Stimulated activated CD8-positive, alpha-beta memory T cell treated with anti-CD3 and anti-CD28 coated beads, Interleukin-4, amount 100 ng/mL, for 48 hours (primary cell): ENCODE measurements at regions not wholly inside any gene's neighbourhood (a gene's known extent, or its start where the extent isn't known, plus 50 kb on each side); places are given as distances from the start of the nearest gene placed in this dataset.

Experiments used
- DNase-seq: peaks from one replicate; pipeline ENCODE4 v3.0.0-alpha.2; 2020

GRCh38 chrX:4841216-4841745 lies 1127.8 kb upstream of the PRKX start:
- DNase-seq, result no peak

DNA sequence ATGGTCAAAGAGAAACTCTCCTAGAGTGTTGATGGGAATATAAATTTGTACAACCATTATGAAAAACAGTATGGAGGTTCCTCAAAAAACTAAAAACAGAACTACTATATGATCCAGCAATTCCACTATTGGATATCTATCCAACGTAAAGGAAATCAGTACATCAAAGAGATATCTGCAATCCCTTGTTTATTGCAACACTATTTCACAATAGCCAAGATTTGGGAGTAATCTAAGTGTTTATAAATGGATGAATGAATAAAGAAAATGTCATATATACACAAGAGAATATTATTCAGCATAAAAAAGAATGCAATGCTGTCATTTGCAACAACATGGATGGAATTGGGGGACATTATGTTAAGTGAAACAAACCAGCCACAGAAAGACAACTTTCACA lies 1118.1 kb upstream of the PRKX start:
- DNase-seq, result no peak

DNA sequence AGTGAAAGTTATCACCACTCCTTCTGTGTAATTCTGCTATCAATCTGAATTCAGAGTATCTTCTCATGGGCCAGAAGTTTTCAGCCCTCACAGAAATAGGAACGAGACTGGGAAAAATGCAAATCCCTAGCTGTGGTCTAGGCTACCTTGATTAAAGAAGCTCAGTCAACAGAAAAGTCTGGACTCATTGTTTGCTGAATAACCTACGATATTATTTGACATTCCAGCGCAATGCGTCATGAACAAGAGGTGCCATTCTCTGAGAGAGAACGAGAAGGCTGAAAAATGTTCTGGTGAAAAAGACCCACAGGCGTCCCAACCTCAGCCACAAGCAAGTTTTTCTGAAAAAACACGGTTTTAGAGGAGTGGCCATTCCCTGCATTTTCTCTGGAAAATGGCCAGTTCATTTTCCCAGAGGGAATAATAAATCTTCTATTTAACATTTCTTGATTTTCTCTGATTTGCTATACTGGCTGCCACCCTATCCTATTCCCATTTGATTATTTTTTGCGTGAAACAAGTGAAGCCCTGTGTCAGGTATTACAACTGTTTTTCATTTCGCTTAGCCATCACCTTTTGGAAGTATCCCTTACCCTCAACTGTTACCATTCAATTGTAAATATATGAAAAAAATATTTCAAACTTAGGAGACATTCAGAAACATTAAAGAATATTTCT lies 1117.6 kb upstream of the PRKX start:
- DNase-seq, result no peak

- DNase-seq, result no peak
These were observed 1112.1 kb upstream of the PRKX start for GRCh38 chrX:4825550-4825949.

DNA sequence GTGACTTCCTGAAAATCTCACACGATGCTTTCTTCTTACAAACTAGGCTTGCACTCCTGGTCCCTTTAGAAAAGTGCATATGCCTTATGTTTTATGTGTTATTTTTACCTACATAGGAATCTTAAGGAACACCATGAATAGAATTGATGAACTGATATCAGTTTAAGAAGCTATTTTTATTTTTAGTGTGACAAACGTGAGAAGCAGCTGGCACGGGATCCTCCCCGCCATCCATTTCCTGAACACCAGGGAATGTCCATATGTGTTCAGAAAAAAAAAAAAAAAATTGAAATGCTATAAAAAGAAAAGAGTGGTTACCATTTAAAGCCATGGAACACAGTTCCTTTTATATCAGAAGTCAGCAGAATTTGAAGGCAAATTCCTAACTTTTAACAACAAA lies 1096.1 kb upstream of the PRKX start:
- DNase-seq, result no peak

GRCh38 chrX:4805502-4805901 lies 1092.1 kb upstream of the PRKX start:
- no peak for DNase-seq

GRCh38 chrX:4800756-4801155 lies 1087.3 kb upstream of the PRKX start:
- no peak for DNase-seq

DNA sequence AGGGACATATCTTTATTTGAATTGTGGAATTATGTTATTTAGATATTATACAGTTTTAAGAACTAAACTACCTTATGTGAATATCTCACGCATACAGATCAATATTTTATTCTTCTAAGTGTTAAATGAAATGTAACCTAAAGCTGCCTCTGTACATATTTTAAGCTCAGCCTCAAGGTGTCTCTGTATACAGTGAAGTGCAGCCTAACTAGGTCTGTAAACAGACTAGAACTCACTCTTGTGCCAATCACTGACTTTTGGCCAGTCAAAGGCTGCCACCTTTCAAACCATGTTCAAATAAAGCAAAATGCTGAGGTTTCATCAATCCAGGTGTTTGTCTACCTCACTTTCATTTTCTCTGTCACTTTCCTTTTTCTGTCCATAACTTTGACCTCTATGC lies 1074.5 kb upstream of the PRKX start:
- DNase-seq, result no peak

GRCh38 chrX:4764888-4765287 lies 1051.4 kb upstream of the PRKX start:
- no peak for DNase-seq

DNA sequence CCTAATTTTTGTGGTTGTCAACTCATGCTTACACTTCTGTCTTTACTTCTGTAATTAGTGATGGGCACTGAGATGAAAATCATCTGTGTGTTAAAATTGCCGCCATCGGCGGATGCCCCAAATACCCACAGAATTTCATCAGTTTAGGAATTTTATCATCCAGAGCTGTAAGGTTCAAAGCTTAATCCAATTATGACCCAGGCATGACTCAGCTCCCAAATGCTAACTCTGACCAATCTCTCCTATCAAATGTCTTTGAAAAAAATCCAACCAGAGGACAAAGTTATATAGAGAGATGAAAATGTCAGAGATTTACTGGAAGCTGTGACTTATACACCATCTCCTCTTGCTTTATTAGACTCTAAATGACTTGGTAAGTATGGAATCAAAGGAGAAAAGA lies 1048.7 kb upstream of the PRKX start:
- no peak for DNase-seq

DNA sequence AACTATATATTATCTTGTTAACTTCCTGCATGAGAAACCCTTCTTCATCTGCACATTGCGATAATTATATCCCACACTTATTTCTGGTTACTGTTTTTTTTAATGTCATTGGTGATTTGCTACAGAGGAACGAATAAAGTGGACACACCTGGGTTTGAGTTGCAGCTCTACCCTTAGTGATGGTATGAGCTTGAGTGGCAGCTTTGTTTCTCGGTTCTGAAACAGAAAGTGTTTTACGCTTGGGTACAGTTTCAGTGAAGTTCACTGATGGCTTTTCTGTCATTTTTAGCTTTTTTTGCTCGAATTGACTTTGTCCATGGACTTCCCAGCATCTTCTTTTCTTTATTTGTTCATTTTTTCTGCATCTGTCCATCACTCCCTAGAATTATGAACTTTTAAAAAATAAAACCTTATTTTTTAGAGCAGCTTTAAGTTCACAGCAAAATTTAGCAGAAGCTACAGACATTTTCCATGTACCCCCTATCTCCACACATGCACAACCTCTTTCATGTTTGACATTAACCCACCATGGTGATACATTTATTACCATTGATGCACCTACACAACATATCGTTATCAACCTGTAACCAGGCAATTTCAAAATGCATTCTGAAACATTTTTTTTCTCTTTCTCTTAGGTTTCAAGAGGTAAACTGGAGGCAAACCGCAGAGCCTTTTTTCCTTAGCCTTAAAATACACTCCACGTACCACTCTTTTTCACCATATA lies 1041.6 kb upstream of the PRKX start:
- DNase-seq, result no peak

GRCh38 chrX:4741024-4741423 lies 1027.6 kb upstream of the PRKX start:
- no peak for DNase-seq

- DNase-seq, result no peak
These were observed 1021.9 kb upstream of the PRKX start for GRCh38 chrX:4735299-4735698.

- no peak for DNase-seq
These were observed 997.4 kb upstream of the PRKX start for GRCh38 chrX:4710618-4711433.

GRCh38 chrX:4708970-4709760 lies 995.7 kb upstream of the PRKX start:
- no peak for DNase-seq

- DNase-seq, result no peak
These were observed 993.5 kb upstream of the PRKX start for GRCh38 chrX:4706961-4707360.

DNA sequence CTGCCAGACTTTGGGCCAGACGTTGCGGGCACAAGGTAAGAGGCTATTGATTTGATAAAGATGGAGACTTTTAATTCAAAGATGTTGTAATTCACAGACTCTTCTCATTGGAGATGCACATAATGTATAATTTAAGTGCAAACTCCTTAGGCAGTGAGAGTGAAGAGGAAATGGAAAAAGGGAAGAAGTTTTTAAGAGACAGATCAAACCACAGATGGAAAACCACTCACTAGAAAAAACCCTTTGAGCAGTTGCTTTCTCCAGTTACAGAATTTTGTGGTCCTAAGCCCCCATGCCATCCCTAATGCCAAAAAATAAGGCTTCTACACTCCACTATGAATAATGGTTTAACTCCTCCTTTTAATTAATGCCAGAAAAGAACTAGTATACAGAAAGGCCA lies 977.1 kb upstream of the PRKX start:
- no peak for DNase-seq

DNA sequence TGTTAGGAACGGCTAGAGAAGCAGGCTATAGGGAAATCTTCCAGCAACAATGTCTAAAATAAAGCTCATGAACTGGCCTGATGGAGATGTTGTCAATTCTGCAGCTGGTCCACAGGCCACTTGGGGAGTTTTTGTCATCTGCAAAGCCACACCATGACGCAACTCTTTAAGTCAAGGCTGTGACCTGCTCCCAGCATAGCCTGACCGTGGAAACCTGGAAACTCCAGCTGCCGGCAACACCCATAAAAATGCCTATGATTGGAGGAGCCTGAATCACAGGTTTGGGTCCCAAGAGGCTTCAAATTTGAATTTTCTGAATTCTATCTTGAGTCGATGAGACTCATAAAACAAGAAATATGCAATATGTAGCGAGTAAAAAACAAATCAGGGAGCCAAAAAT lies 969.2 kb upstream of the PRKX start:
- no peak for DNase-seq

DNA sequence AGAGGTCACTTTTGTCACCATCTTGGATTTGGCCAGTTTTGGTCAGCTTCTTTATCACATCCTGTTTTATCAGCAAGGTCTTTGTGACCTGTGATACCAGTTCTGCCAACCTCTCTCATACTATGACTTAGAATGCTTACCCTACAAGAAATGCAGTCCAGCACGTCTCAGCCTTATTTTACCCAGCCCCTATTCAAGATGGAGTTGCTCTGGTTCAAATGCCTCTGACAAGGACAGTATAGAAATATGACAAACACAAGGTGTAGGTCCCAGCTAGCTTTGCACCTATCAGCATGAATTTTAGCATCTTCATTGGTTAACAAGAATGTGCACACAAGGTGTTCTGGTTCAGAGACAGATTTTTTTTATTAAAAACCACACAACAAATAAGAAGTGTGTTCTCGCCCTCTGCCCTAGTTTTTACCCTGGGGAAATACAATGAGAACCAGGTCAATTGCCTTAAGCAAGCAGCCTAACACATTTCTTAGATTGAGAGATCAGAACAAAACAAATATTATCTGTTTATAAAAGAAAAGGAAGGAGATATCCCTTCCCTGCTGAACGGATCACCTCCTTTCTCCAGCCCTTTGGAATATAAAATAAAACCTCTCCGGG lies 962.3 kb upstream of the PRKX start:
- no peak for DNase-seq

DNA sequence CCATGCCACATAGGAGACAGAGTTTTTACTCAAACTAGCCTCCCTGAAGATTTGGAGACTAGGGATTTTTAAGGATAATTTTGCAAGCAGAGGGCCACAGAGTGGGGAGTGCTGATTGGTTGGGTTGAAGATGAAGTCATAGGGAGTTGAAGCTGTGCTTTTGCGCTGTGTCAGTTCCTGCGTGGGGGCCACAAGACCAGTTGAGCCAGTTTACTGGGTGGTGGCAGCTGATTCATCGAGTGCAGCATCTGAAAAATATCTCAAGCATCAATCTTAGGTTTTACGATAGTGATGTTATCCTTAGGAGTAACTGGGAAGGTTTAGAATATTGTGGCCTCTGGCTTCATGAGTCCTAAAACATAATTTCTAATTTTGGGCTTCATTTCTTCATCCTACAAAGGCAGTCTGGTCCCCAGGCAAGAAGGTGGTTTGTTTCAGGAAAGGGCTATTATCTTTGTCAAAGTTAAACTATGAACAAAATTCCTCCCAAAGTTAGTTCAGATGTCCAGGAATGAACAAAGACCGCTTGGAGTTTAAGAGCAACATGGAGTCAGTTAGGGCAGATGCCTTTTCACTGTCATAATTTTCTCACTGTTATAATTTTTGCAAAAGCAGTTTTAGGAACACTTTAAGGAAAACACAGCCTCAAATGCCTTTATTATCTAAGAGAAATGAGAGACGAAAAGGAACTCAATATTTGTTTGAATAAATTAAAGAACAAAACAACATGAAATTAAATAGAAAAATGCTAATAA lies 960.8 kb upstream of the PRKX start:
- no peak for DNase-seq

DNA sequence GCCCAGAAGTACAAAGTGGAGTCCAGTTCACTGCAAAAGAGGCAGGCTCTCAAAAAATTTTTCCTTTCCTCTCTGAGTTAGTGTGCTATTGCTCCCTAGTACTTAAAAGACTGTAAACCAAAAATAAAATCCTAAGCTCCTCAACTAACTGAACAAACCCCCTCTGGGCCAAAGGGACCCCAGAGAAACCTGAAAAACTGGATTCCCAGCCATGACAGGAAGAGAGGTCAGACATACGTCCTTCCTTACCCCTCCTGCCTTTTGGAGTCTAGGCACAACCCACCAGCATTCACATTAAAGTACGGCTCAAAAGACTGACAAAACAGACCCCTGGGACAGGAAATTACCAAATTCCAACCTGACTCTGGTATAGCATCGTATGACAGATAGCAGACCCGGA lies 957.9 kb upstream of the PRKX start:
- DNase-seq, result no peak

DNA sequence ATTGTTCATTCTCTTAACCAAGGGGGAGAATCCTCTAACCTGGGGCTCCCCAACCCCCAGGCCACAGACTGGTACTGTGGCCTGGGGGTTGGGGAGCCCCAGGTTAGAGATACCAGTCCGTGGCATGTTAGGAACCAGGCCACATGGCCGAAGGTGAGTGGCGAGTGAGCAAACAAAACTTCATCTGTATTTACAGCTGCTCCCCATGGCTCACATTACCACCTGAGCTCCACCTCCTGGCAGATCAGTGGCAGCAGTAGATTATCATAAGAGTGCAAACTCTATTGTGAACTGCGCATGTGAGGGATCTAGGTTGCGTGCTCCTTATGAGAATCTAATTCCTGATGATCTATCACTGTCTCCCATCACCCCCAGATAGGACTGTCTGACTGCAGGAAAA lies 957.2 kb upstream of the PRKX start:
- no peak for DNase-seq
